Muscle layer of colon (tissue), 2 donors: ENCODE measurements at regions not wholly inside any gene's neighbourhood (a gene's known extent, or its start where the extent isn't known, plus 50 kb on each side); places are given as distances from the start of the nearest gene placed in this dataset.
"Not testable (repeated sequence)": the region's sequence is repeated elsewhere in the genome, so short reads cannot be mapped to it uniquely, and the experiment has no call there.

ENCODE experiments used
- H3K27ac ChIP-seq: one replicate; pipeline ENCODE4 v1.7.0; 2013; ENCODE audit warnings: low read depth, mild to moderate bottlenecking, low read length, moderate library complexity
- H3K27me3 ChIP-seq, 2 donors: one replicate each; pipeline ENCODE4 v1.7.0; 2013; ENCODE audit warnings: low read length in 2 of 2, mild to moderate bottlenecking in 2 of 2; ENCODE audit not compliant: insufficient read depth in 2 of 2, control insufficient read depth in 1 of 2
- H3K36me3 ChIP-seq: one replicate; pipeline ENCODE4 v1.7.0; 2013; ENCODE audit warnings: mild to moderate bottlenecking, low read length; ENCODE audit not compliant: insufficient read depth
- H3K4me1 ChIP-seq: one replicate; pipeline ENCODE4 v1.7.0; 2013; ENCODE audit warnings: mild to moderate bottlenecking, low read length; ENCODE audit not compliant: insufficient read depth
- H3K4me3 ChIP-seq, 2 donors: one replicate each; pipeline ENCODE4 v1.7.0; 2013; ENCODE audit warnings: low read length in 2 of 2, low read depth in 1 of 2, mild to moderate bottlenecking in 1 of 2, moderate library complexity in 1 of 2
- H3K9ac ChIP-seq: one replicate; pipeline ENCODE4 v1.7.0; 2013; ENCODE audit warnings: low read length
- H3K9me3 ChIP-seq: one replicate; pipeline ENCODE4 v1.7.0; 2013; ENCODE audit warnings: mild to moderate bottlenecking, low read length
- donor health status: abdominal sarcoma.
- donor health status: Adenocarcinoma of cecum.

- no peak overlapping the region for H3K9ac ChIP-seq
- no peaks in the 10 kb centered on the region for H3K4me1 ChIP-seq
- H3K4me3 ChIP-seq, result no peak overlapping the region
- H3K36me3 ChIP-seq, result no peaks in the 10 kb centered on the region
- no peaks in the 10 kb centered on the region for H3K27me3 ChIP-seq
- no peaks in the 10 kb centered on the region for H3K9me3 ChIP-seq
- no peak overlapping the region for H3K27ac ChIP-seq
These were observed 667.4 kb downstream of the ROBO2 start for GRCh38 chr3:77707281-77707680.

GRCh38 chr3:77709155-77709554, 669.3 kb downstream of the ROBO2 start:
- Histone ChIP-seq H3K9me3 (no peaks in the 10 kb centered on the region), H3K9ac (no peak overlapping the region), H3K4me3 (no peak overlapping the region), H3K4me1 (no peaks in the 10 kb centered on the region), H3K27ac (no peak overlapping the region), H3K27me3 (no peaks in the 10 kb centered on the region), H3K36me3 (no peaks in the 10 kb centered on the region)

GRCh38 chr3:77718311-77718710, 678.4 kb downstream of the ROBO2 start:
- H3K27me3 ChIP-seq, result no peaks in the 10 kb centered on the region

GRCh38 chr3:77720460-77720971, 680.6 kb downstream of the ROBO2 start:
- Histone ChIP-seq H3K9ac (no peak overlapping the region), H3K36me3 (no peaks in the 10 kb centered on the region), H3K9me3 (no peaks in the 10 kb centered on the region), H3K4me1 (no peaks in the 10 kb centered on the region), H3K27me3 (no peaks in the 10 kb centered on the region), H3K27ac (no peak overlapping the region), H3K4me3 (no peak overlapping the region)

More at GRCh38 chr3:77718311-77718710, 678.4 kb downstream of the ROBO2 start:
- Histone ChIP-seq H3K9ac (no peak overlapping the region), H3K36me3 (no peaks in the 10 kb centered on the region), H3K9me3 (no peaks in the 10 kb centered on the region), H3K4me1 (no peaks in the 10 kb centered on the region), H3K4me3 (no peak overlapping the region), H3K27ac (no peak overlapping the region)

- H3K4me3 ChIP-seq, result no peak overlapping the region
- no peak overlapping the region for H3K27ac ChIP-seq
- no peaks in the 10 kb centered on the region for H3K9me3 ChIP-seq
- H3K4me1 ChIP-seq, result no peaks in the 10 kb centered on the region
- H3K9ac ChIP-seq, result no peak overlapping the region
- H3K27me3 ChIP-seq, result no peaks in the 10 kb centered on the region
- H3K36me3 ChIP-seq, result no peaks in the 10 kb centered on the region
These were observed 686.6 kb downstream of the ROBO2 start for GRCh38 chr3:77726517-77726916.

- no peak overlapping the region for H3K9ac ChIP-seq
- H3K36me3 ChIP-seq, result no peaks in the 10 kb centered on the region
- H3K4me1 ChIP-seq, result no peaks in the 10 kb centered on the region
- no peaks in the 10 kb centered on the region for H3K27me3 ChIP-seq
- H3K27ac ChIP-seq, result no peak overlapping the region
- no peaks in the 10 kb centered on the region for H3K9me3 ChIP-seq
- H3K4me3 ChIP-seq, result no peak overlapping the region
These were observed 706.1 kb downstream of the ROBO2 start for GRCh38 chr3:77746048-77746447.

GRCh38 chr3:77746892-77747291, 707.0 kb downstream of the ROBO2 start:
- H3K36me3 ChIP-seq, result no peaks in the 10 kb centered on the region
- no peak overlapping the region for H3K9ac ChIP-seq
- H3K4me3 ChIP-seq, result no peak overlapping the region
- H3K9me3 ChIP-seq, result no peaks in the 10 kb centered on the region
- no peak overlapping the region for H3K27ac ChIP-seq
- H3K27me3 ChIP-seq, result no peaks in the 10 kb centered on the region
- no peaks in the 10 kb centered on the region for H3K4me1 ChIP-seq

- H3K4me3 ChIP-seq, H3K36me3 ChIP-seq, H3K9me3 ChIP-seq, H3K9ac ChIP-seq, H3K27ac ChIP-seq, H3K4me1 ChIP-seq, H3K27me3 ChIP-seq: not testable (repeated sequence)
These were observed 716.6 kb downstream of the ROBO2 start for GRCh38 chr3:77756397-77756975.

- H3K4me3 ChIP-seq, result no peak overlapping the region
- no peaks in the 10 kb centered on the region for H3K36me3 ChIP-seq
- no peak overlapping the region for H3K27ac ChIP-seq
- no peak overlapping the region for H3K9ac ChIP-seq
- H3K27me3 ChIP-seq, result no peaks in the 10 kb centered on the region
- no peaks in the 10 kb centered on the region for H3K4me1 ChIP-seq
- H3K9me3 ChIP-seq, result no peaks in the 10 kb centered on the region
These were observed 732.6 kb downstream of the ROBO2 start for GRCh38 chr3:77772459-77772858.

GRCh38 chr3:77773084-77773483, 733.2 kb downstream of the ROBO2 start:
- Histone ChIP-seq H3K4me3 (no peak overlapping the region), H3K36me3 (no peaks in the 10 kb centered on the region), H3K27ac (no peak overlapping the region), H3K27me3 (no peaks in the 10 kb centered on the region), H3K4me1 (no peaks in the 10 kb centered on the region), H3K9ac (no peak overlapping the region), H3K9me3 (no peaks in the 10 kb centered on the region)

- no peak overlapping the region for H3K4me3 ChIP-seq
- no peaks in the 10 kb centered on the region for H3K27me3 ChIP-seq
- H3K36me3 ChIP-seq, result no peaks in the 10 kb centered on the region
- no peaks in the 10 kb centered on the region for H3K9me3 ChIP-seq
- no peak overlapping the region for H3K27ac ChIP-seq
- no peaks in the 10 kb centered on the region for H3K4me1 ChIP-seq
- no peak overlapping the region for H3K9ac ChIP-seq
These were observed 740.5 kb downstream of the ROBO2 start for GRCh38 chr3:77780278-77780996.

GRCh38 chr3:77786216-77786615, 746.3 kb downstream of the ROBO2 start:
- no peak overlapping the region for H3K4me3 ChIP-seq
- no peaks in the 10 kb centered on the region for H3K27me3 ChIP-seq
- H3K4me1 ChIP-seq, result no peaks in the 10 kb centered on the region
- H3K27ac ChIP-seq, result no peak overlapping the region
- H3K36me3 ChIP-seq, result no peaks in the 10 kb centered on the region
- no peaks in the 10 kb centered on the region for H3K9me3 ChIP-seq
- no peak overlapping the region for H3K9ac ChIP-seq
